Inflammatory macrophage treated with lipopolysaccharide for 4 hours (primary cell): ENCODE measurements at regions not wholly inside any gene's neighbourhood (a gene's known extent, or its start where the extent isn't known, plus 50 kb on each side); places are given as distances from the start of the nearest gene placed in this dataset.

Source experiments
- DNase-seq: peaks from one replicate; pipeline ENCODE4 v3.0.0-alpha.2; 2020

DNA sequence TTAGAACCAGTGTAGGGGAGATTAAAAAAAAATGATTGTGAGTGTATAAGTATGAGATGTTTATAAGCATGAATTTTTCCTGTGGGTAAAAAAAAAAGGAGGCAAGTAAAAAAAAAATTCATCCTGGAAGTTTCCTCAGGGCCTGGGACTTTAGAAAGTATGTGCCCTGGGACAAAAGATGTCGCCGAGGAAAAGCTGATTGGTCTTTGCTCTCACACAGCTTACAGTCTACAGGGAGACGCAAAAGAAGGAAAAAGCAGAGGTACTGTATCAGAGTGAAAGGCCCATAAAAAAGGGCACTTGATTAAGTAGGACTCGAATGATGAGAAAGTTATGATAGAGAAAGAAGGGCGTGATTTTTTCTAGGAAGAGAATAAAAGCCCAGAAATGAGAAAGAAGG, 501.4 kb upstream of the MEF2C start:
- no peak for DNase-seq

DNA sequence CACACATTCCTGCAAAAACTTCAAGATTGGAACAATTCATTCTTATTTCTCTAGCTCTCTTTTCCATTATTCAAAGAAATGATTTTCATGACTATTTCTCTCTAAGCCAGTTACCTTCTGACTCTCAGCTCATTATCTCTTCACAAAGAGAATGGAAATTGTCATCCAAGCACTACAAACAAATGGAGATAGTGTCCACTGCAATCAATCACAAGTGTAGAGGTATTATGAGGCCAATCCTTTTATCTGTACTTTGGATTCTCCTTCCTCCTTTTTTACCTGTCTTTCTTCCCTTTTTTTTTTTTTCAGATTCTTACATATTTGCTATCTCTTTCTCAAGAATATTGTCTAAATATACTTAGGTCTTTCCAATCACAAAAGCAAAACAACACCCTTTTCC, 497.7 kb upstream of the MEF2C start:
- no peak for DNase-seq

DNA sequence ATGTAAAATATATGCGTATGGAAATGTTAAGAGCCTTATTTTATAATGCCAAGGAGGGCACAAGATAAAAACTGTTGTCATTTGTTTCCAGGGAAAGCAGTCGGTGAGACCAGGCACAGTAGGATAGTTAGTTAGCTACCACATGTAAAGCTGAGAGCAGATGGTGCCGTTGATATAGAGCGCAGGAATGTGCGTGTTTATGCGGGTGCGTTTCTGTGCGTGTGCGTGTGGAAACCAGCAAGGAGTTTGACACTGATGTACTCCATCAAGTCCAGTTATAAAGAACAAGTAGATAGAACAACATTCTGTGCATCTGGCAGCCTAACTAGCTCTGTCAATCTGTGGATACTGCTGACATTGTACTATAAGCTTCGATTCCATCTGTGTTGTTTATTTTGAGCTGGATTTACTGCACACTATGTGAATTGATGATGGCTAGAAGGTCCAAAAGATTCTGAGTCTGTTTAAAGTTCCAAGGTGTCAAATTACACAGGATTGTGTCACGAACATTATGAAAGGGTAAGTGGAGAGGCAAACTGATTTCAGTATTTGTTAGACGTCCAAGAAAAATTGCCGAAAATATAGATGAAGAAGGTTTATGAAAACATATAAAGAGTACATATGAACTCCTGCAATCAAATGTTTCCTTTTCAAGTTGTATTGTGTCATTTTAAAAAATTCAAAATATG, 494.9 kb upstream of the MEF2C start:
- no peak for DNase-seq

DNA sequence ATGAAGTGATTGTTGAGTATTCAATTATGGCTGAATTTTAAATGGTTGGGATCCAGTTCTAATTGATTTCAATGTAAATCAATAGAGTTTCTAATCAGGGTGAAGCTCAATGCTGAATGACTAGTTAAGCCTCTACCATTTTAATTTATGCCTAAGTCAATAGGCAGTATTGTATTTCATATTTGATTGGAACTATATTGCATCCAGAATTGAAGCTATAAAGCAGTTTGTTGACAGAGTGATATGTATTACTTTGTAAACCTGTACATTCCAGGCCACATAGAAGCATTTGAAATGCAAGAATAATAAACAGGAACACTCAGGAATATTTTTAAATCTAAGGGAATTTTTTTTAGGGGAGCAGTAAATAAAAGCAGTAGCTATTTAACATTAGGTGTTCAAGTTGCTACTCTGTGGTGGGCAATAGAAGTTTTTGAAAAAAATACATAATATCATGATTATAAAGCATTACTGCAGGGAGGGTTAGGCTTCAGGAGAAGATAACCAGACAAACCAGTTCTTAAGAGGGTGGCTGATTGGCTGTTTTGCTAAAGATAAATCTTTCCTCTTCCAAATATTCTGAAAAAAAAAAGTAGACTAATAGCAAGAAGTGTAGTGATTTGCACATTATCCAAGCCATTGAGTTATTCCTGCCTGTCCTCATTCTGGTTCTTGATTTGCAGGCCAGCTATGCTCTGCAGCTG, 492.0 kb upstream of the MEF2C start:
- DNase-seq, result no peak

DNA sequence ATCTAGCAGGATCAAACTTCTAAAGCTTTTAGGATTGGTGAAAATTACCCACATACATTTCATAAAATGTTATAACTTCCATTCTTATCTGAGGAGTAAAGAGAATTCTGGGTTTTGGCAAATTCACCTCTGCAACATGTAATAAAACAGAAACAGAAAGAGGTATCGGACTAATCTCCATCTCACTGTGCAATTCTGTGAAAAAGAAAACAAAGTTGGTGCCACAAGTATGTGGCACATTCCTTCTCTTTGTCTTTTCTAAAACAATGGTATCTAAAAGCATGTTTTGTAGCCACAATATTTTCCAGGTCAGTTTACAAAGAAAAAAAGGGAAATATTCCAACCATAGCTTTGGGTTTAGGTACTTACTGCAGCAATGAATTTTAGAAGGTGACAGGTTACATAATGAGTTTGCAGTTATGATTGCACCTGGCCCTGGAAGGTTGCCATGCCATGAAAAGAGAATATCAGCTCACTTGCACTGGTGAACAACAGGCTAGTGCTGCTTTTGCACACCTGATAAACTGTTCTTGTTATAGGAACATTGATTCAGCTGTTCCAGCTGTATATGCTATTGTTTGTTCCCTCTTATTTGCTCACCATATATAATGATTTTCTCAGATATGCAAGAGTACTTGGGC, 491.3 kb upstream of the MEF2C start:
- no peak for DNase-seq

DNA sequence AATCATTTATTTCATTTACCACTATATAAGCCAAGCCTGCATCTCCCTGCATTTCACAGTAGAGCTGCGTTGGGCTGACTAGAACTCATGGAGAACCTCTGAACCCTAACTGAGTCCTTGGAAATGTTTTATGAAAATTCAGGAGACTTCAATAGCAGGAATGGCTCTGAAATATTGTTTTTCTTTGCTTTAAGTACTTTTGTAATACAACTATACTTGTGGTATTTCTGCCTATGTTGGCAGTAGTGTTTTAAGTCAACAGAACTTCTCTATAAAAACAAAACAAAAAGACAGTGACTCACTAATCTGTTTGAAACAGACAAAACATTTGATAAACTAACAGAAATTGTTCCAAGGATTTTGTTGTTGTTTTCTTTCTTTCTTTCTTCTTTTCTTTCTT, 489.2 kb upstream of the MEF2C start:
- no peak for DNase-seq

DNA sequence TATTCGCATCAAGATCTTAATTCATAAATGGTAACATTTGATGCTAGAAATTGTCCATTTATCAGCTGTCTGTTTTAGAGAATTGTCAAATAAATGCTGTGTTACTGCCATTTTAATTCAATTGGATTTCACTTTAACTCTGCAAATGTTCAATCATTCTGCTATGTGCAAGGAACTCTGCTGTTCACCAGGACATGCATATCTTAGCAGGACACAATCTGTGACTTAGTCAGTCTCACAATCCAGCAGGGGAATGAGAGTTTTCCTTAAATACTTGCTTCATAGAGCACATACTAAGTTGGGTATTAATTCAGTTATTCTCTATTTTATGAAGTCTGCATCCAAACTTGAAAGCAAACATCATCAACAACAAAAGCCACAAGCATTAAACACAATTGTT, 488.7 kb upstream of the MEF2C start:
- no peak for DNase-seq

DNA sequence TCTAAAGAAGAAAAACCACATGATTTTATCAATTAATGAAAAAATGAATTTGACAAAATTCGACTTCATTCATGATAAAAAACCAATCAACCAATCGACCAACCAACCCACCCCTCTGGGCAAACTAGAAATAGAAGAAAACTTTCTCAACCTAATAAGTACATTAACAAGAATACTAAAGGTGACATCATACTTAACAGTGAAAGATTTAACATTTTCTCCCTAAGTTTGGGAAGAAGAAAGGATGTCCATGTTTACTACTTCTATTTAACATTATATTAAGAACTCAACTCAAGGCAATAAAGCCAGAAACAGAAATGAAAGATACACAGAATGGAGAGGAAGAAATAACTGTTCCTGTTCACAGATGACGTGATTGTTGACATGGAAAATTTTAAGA, 476.1 kb upstream of the MEF2C start:
- no peak for DNase-seq

DNA sequence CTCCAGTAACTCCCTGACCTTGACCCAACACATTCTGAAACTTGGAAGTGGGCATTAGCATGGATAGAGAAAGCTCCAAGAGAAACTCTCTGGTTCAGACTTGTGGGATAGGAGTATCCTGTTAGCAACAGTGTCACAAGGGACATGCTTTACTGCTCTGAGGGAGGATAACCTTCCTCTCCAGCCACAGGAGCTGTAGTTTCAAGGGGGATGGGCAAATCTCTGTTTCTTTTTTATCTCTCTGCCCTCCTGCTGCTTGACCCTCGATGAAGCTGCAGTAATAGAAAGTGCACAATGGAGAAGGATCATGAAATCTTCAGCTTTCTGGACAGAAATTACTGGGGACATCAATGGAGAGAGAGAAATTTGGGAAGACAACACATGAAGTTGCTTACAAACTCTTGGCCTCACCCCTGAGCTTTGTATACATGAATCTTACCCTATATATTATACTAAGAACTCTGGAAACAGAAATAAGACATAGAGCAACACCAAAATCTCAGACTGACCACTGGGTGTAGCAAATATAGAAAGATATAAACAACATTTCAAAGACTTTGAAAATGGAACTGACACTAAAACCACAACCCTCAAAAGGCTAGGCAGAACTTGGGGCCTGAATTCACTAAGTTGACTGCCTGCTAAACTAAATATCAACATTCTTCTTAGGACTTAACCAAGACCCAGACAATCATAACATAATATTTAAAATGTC, 471.0 kb upstream of the MEF2C start:
- DNase-seq, result no peak

DNA sequence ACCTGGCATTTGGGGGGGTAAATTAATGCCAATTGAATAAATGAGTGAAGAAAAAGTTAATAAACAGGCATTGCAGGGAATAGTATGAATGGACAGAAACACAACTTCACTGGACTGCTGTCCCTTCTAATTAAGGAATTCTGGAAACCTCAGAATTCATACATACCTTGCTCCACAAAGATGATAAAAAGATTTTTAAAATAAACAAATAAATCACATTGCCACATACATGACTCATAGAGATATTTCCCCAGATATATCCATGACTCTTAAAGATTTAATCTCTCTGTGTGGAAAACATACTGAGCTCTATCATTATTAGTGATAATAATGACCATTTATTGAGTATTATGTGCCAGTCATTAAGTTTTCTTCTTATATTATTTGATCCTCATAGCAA, 469.0 kb upstream of the MEF2C start:
- DNase-seq, result no peak

DNA sequence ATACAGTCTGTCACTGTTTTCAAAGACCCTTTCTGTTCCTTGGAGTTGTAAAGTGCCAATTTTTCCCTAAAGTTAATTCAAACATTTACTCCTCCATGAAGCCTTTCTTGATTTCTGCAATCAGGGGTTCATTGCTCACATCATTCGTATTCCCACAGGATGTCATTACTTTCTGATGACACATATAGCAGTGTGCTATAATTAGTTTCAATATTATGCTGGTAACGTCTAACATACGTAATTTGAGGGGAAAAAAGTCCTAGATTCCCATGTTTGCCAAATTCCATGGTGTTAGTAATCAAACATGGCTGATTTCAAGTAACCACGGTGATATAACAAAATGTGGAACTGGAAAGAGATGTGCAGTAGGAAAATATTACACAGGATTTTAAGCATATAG, 468.2 kb upstream of the MEF2C start:
- peak; percentile 7 for DNase-seq

DNA sequence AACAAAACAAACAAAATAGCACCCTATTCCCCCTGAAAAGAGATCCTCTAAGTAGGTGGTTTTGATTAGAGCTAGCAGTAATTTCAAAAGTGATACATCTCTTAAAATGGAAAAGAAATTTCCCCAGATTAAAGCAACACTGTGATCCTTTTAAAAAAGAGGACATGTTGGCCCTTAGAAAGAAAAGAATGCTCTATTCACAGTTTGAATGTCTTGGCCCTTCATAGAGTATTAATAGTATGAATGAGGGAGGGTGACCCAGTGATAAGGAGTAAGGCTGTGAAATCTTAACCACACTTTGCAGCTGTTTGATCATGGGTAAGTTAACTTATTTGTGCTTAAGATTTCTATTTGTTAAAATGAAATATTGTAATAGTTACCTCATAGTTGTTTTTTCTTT, 467.7 kb upstream of the MEF2C start:
- no peak for DNase-seq

DNA sequence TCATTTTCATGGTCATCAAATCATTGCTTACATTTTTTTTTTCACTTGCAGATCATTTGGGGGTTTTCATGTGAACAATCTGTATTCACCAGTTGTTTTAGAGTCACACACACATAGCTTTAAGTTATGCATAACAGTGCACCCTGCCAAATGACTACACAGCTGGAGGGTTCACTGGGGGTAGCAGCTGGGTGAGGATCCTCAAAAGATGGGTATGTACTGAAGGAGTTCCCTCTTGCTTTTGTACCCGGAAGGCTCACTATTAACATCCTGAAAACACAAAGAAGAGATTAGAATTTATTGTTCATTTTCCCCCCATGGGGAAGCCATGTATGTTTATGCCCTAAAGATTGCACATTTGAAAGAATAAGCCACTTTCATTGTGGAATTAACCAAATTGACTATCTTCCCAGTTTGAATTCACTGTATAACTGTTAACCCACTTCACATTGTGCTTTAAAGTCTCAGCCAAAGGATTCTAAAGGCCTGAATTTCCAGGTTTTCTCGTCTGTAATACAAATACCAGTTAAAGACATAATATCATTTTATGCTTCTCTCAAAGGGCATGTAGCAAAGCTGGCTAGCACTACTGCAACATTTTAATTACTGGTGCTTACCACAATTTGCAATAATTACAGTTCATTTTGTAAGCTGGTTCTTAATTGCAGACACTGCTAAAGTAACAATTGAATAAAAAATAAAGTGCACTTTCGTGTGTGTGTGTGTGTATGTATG, 466.4 kb upstream of the MEF2C start:
- no peak for DNase-seq

DNA sequence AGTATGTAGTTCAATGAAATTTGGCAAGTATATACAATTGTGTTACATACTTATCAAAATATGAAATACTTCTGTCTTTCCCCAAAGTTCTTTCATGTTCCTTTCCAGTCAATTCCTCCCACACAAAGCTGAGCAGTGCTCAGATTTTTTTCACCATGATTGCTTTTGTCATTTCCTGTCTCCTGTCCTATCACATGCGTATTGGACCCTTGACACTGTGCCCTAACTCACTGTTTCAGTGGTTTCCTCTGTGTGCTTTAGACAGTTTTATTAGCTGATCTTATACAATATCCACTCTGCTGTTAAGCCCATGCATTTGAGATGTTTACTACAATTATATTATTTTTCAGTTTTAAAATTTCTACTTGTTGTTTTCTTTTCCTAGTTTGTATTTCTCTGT, 463.6 kb upstream of the MEF2C start:
- peak; percentile 19 for DNase-seq

DNA sequence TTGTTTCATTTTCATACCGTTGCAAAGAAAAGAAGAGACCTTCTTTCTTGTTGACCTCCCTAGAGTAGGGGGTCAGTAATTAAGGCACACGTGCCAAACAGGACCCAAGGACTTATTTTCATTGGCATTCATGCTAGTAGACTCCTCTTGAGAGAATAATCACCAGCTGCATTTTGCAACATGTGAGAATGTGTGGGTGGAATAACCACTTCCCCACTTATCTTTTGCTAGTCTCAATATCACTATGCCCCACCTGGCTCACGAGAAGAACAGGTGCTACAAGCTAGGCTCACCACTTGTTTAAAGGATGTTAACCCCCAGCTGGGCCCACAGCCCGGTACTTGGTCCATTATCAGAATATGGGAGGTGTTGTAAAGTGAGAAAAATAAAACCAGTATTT, 460.7 kb upstream of the MEF2C start:
- peak; percentile 64 for DNase-seq

DNA sequence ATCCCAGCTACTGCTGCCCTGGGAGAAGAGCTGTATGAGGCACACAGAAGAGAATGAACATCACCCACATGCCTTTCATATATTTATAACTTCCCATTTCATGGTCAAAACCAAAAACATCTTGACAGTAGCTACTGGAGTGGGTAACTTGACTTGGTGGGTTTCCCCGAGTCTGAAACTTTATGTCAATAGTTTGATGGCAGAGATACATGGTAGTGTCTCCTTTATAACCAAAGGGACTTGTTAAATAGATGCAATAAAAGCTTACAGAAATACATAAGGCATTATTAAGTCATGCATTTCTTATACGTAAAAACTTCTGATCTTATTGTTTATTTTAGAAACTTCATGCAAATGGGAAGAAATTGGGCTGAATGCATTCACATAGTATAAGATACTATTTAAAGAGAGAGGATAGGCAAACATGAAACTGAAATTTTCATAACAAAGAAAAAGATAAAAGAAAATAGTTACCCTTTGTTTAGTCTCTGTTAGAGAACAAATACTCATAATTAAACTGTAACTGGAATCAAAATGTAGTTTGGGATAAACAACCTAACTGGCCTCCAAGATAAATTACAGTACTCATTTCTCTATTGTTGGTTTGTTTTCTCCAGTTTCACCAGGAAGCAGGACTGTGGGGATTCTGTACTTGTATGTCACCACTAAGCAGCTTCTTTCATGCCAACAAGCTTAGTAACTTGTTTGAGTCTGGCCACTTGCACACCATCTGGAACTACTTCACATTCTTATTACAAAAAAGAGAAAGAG, 459.3 kb upstream of the MEF2C start:
- DNase-seq, result no peak

DNA sequence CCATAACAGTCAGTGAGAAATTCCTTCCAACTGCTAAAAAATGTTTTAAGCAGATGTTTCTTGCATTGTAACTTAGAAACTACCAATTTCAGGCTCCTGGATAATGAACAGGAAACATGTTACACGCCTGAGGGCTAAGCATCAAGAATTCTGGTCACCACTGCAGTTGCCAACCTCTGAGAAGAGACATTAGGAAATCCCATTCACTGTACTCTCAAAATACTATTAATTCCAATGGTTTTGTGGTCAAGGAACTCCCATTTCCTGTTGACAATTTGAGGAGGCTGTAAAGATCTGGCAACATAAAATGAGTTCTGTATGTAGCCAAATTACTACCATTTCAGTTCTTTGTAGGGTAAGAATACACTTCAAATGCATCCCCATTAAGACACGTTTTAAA, 456.0 kb upstream of the MEF2C start:
- DNase-seq, result no peak

DNA sequence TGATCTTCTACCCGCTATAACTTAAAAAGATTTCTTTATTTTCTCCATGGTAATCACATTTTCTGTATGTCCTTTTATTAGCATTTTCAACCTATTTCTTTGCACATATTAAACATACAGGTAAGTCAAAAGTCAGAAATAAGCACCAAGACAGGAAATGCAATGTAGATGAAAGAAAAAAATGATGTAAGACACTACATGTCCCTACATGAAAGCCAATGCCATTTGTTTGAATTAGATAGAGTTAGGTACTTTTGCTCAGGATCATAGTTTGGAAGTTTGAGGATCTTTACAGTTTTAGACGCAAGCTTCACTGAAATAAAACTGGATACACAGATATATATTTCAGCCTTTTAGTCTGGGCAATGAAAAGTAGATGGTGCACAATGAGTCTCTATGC, 453.1 kb upstream of the MEF2C start:
- DNase-seq, result no peak

DNA sequence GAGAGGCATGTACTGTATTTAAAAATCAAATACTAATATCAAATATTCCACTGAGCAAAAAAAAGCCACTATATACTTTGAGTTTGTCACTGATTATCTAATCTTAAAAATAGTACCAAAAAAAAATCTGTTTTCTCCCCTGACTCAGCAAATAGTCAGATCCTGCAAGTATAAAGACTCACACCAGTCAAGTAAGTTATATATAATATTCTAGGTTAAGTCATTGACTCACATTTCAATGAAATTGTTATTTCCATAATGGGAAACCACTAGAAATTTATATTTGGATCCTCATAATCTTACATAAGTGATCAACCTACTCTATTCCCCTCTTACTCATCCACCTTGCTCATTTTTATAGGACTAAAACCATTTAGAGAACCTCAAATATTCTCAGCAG, 447.2 kb upstream of the MEF2C start:
- DNase-seq, result no peak

DNA sequence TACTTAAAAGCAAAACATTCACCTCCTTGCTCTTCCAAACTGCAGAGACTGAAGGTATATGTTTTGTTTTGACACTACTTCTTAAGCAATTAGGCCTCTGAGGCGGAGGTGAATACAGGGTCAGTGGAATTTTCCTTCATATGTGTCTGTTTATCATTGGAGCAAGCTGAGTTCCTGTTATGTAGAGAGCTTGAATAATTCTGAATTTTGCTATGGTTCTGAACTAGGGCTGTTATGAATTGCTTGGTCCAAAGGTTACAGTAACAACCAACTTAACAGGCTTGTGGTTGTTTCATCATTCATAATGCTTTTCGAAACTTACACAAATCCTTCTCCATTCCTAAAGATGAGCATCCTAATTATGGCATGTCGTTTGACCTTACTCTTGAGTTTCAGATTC, 444.6 kb upstream of the MEF2C start:
- DNase-seq, result no peak

DNA sequence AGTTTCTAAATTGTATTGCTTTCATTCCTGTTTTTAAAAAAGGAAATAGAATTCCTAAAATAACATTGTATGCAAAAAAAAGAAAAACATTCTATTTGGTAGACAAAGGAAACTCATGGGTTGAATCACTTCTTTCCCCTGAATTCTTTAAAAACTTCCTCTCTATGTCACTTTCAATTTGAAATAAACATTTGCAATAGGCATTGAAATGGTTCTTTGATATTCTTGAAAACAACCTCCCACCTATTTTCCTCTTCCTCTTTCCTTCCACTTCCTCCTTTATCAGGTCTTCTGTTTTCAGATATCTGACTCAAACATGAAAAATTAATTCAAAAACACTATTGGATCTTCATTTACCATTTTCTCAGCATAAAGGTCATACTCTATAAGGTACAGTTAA, 442.0 kb upstream of the MEF2C start:
- DNase-seq, result peak; percentile 82
